WTC11 (cell line): ENCODE measurements at regions not wholly inside any gene's neighbourhood (a gene's known extent, or its start where the extent isn't known, plus 50 kb on each side); places are given as distances from the start of the nearest gene placed in this dataset.

Experiments
- ATAC-seq: fragments of 200-7000 bp; cut with Tn5 transposase; 2 replicates; pipeline ENCODE4 v1.10.0; 2021; ENCODE audit warnings: mild to moderate bottlenecking, moderate library complexity
- CTCF ChIA-PET: fragments of 300-600 bp; sonication (Branson Sonifier 250); formaldehyde crosslinking; loops from one replicate; lab custom pipeline; 2021; ENCODE audit warnings: antibody characterized with exemption; lab: Charles Lee
- POLR2A ChIA-PET: fragments of 350-600 bp; sonication (Branson Sonifier 250); formaldehyde crosslinking; loops from one replicate; lab custom pipeline; 2021; ENCODE audit warnings: antibody characterized with exemption; lab: Charles Lee
- DNase-seq: peaks from one replicate; pipeline ENCODE4 v3.0.0; 2021; ENCODE audit warnings: low spot score
- H3K27ac Mint-ChIP-seq: 2 replicates; pipeline ENCODE4 v1.8.0; 2021; ENCODE audit warnings: mixed read lengths
- H3K27me3 Mint-ChIP-seq: 2 replicates; pipeline ENCODE4 v1.8.0; 2021; ENCODE audit warnings: low read depth, mild to moderate bottlenecking, moderate library complexity, mixed read lengths
- H3K36me3 Mint-ChIP-seq: 2 replicates; pipeline ENCODE4 v1.8.0; 2021; ENCODE audit warnings: mixed read lengths
- H3K4me1 Mint-ChIP-seq: 2 replicates; pipeline ENCODE4 v1.8.0; 2022; ENCODE audit warnings: mixed read lengths
- H3K4me3 Mint-ChIP-seq: 2 replicates; pipeline ENCODE4 v1.8.0; 2021; ENCODE audit warnings: mild to moderate bottlenecking, moderate library complexity, mixed read lengths
- H3K9me3 Mint-ChIP-seq: 2 replicates; pipeline ENCODE4 v1.8.0; 2021; ENCODE audit warnings: mixed read lengths
- AR ChIP-seq: fragments of 250-450 bp; sonication (Bioruptor Pico); IDR thresholded peaks from 2 replicates; pipeline ENCODE4 v1.9.0; 2021; ENCODE audit warnings: mild to moderate bottlenecking
- CDX4 ChIP-seq: fragments of 250-450 bp; sonication (Bioruptor Pico); IDR thresholded peaks from 2 replicates; pipeline ENCODE4 v1.9.0; 2021; ENCODE audit warnings: moderate library complexity, mild to moderate bottlenecking, inconsistent platforms, borderline replicate concordance
- CTCF ChIP-seq: fragments of 200-600 bp; IDR thresholded peaks from 2 replicates; pipeline ENCODE4 v1.8.0; 2022; ENCODE audit warnings: antibody characterized with exemption
- E2F5 ChIP-seq: sonication (generic); formaldehyde crosslinking; IDR thresholded peaks from 2 replicates; pipeline ENCODE4 v1.8.1; 2022; ENCODE audit warnings: mild to moderate bottlenecking, moderate library complexity, missing genetic modification reagents
- EMX1 ChIP-seq: fragments of 250-450 bp; sonication (Bioruptor Pico); IDR thresholded peaks from 2 replicates; pipeline ENCODE4 v1.8.0; 2021; ENCODE audit warnings: mild to moderate bottlenecking
- GTF2I ChIP-seq: fragments of 250-450 bp; sonication (Bioruptor Pico); conservative IDR thresholded peaks from 2 replicates; pipeline ENCODE4 v1.4.0; 2021; ENCODE audit warnings: mild to moderate bottlenecking
- IRF1 ChIP-seq: sonication (generic); formaldehyde crosslinking; IDR thresholded peaks from 2 replicates; pipeline ENCODE4 v1.8.0; 2023; ENCODE audit warnings: missing genetic modification reagents
- IRF2 ChIP-seq: sonication (generic); formaldehyde crosslinking; IDR thresholded peaks from 2 replicates; pipeline ENCODE4 v1.8.0; 2022; ENCODE audit warnings: low read depth, missing genetic modification reagents, borderline replicate concordance
- MXD4 ChIP-seq: fragments of 250-450 bp; sonication (Bioruptor Pico); IDR thresholded peaks from 2 replicates; pipeline ENCODE4 v1.8.0; 2021; ENCODE audit warnings: mild to moderate bottlenecking, moderate library complexity, borderline replicate concordance
- NFE2L1 ChIP-seq: sonication (generic); formaldehyde crosslinking; IDR thresholded peaks from 2 replicates; pipeline ENCODE4 v1.8.1; 2023; ENCODE audit warnings: missing genetic modification reagents
- SOX15 ChIP-seq: fragments of 250-450 bp; sonication (Bioruptor Pico); IDR thresholded peaks from 2 replicates; pipeline ENCODE4 v1.9.0; 2021; ENCODE audit warnings: mild to moderate bottlenecking
- ZBTB21 ChIP-seq: sonication (generic); formaldehyde crosslinking; IDR thresholded peaks from 2 replicates; pipeline ENCODE4 v1.8.1; 2023; ENCODE audit warnings: mild to moderate bottlenecking, missing genetic modification reagents, borderline replicate concordance
- ZBTB43 ChIP-seq: sonication (generic); formaldehyde crosslinking; IDR thresholded peaks from 2 replicates; pipeline ENCODE4 v1.8.1; 2023; ENCODE audit warnings: mild to moderate bottlenecking, missing genetic modification reagents
- ZNF121 ChIP-seq: sonication (generic); formaldehyde crosslinking; IDR thresholded peaks from 2 replicates; pipeline ENCODE4 v1.8.0; 2023; ENCODE audit warnings: missing genetic modification reagents
- ZNF425 ChIP-seq: fragments of 250-450 bp; sonication (Bioruptor Pico); conservative IDR thresholded peaks from 2 replicates; pipeline ENCODE4 v1.9.0; 2021; ENCODE audit warnings: mild to moderate bottlenecking
- ZNF512 ChIP-seq: sonication (generic); formaldehyde crosslinking; IDR thresholded peaks from 2 replicates; pipeline ENCODE4 v1.8.1; 2022; ENCODE audit warnings: missing genetic modification reagents, borderline replicate concordance
- ZSCAN18 ChIP-seq: fragments of 250-450 bp; sonication (Bioruptor Pico); IDR thresholded peaks from 2 replicates; pipeline ENCODE4 v2.1.2; 2022; ENCODE audit warnings: mild to moderate bottlenecking, moderate library complexity

- H3K4me3 Mint-ChIP-seq, result no peak overlapping the region
- no peak for DNase-seq
- no peak for ATAC-seq
- no peak overlapping the region for H3K27ac Mint-ChIP-seq
- POLR2A ChIA-PET, result no interaction called here
- CTCF ChIA-PET, result interaction anchor here (0.7 kb wide), 1 partner anchor 96 kb away, joined by 4 read pairs; no protein-coding TSS in a partner anchor
- H3K4me1 Mint-ChIP-seq, result no peaks in the 10 kb centered on the region
- H3K9me3 Mint-ChIP-seq, result peaks cover 53% of the 10 kb centered on the region
- TF ChIP-seq E2F5 (CRISPR knock-in tag) (no peak), CTCF (no peak), IRF2 (CRISPR knock-in tag) (no peak), CDX4 (CRISPR knock-in tag) (no peak), EMX1 (CRISPR knock-in tag) (no peak), SOX15 (CRISPR knock-in tag) (no peak), ZSCAN18 (CRISPR knock-in tag) (no peak), ZBTB43 (CRISPR knock-in tag) (no peak), AR (CRISPR knock-in tag) (no peak), ZNF425 (no peak), MXD4 (no peak), ZNF512 (CRISPR knock-in tag) (no peak), NFE2L1 (CRISPR knock-in tag) (no peak), GTF2I (CRISPR knock-in tag) (no peak), ZBTB21 (CRISPR knock-in tag) (no peak), IRF1 (CRISPR knock-in tag) (no peak), ZNF121 (CRISPR knock-in tag) (no peak)
- H3K27me3 Mint-ChIP-seq, result no peaks in the 10 kb centered on the region; the same call in none of the 2 replicates
- peaks cover 31% of the 10 kb centered on the region for H3K36me3 Mint-ChIP-seq
These were observed 121.3 kb downstream of the METRNL start for GRCh38 chr17:83200751-83201150.
